K562 (cell line): ENCODE measurements at regions not wholly inside any gene's neighbourhood (a gene's known extent, or its start where the extent isn't known, plus 50 kb on each side); places are given as distances from the start of the nearest gene placed in this dataset.
A peak's percentile ranks its signal among the peaks of the same experiment; 100 is the strongest.

Source experiments
- ATAC-seq: fragments of 200-7000 bp; cut with Tn5 transposase; 3 replicates; pipeline ENCODE4 v1.9.1; 2020; ENCODE audit warnings: moderate library complexity
- BruUV-seq: library from RNA; stranded (reverse); fragments of 400-500 nt; replicated peaks from 2 replicates; lab custom pipeline; 2021; lab: Mats Ljungman, UMichigan
- CTCF ChIA-PET: fragments of 300-600 bp; formaldehyde crosslinking; extraction: SDS; loops from one replicate; lab custom pipeline; 2021; ENCODE audit warnings: low intra/inter-chr PET ratio; lab: Yijun Ruan, JAX
- POLR2A ChIA-PET: fragments of 300-600, 350-650 bp; sonication (Branson Sonifier 250); formaldehyde crosslinking; extraction: SDS; loops from one replicate; lab custom pipeline; 2021; ENCODE audit warnings: antibody characterized with exemption, inconsistent platforms; lab: Yijun Ruan, JAX
- DNase-seq, 4 experiments: peaks; one replicate each; pipeline versions ENCODE4 v3.0.0 to v3.0.0-alpha.2; 2011 to 2018; ENCODE audit warnings: low spot score in 3 of 4, mixed read lengths in 3 of 4; ENCODE audit errors: extremely low read depth in 1 of 4
- FAIRE-seq: peaks from 2 replicates; lab custom pipeline; 2011; peaks lifted over from hg19 to GRCh38; lab: Jason Lieb, UNC
- H2AFZ ChIP-seq: 2 replicates; pipeline ENCODE4 v1.6.0; 2011; ENCODE audit warnings: low read depth, low read length, control low read depth, inconsistent platforms
- H3K27ac ChIP-seq: fragments of 200-600 bp; 3 replicates; pipeline ENCODE4 v1.8.0; 2011; ENCODE audit warnings: low read depth, mild to moderate bottlenecking, control low read depth, inconsistent platforms, low read length, moderate library complexity, mixed read lengths; ENCODE audit errors: extremely low read depth
- H3K27me3 ChIP-seq, 2 experiments: fragments of 300-600 bp in 1 of 2; 2 replicates in 1 of 2; 3 replicates in 1 of 2; pipeline versions ENCODE4 v1.6.0 to v1.8.0; 2011; ENCODE audit warnings: inconsistent platforms in 2 of 2, low read length in 2 of 2, mild to moderate bottlenecking in 1 of 2, mixed read lengths in 1 of 2, moderate library complexity in 1 of 2; ENCODE audit not compliant: control insufficient read depth in 2 of 2, insufficient read depth in 2 of 2
- H3K36me3 ChIP-seq: fragments of 300-600 bp; 3 replicates; pipeline ENCODE4 v1.8.0; 2011; ENCODE audit warnings: mild to moderate bottlenecking, low read length, inconsistent platforms; ENCODE audit not compliant: control insufficient read depth, insufficient read depth
- H3K4me1 ChIP-seq, 2 experiments: fragments of 200-600 bp in 1 of 2; replicated peaks in 1 of 2; 2 replicates in 1 of 2; 3 replicates in 1 of 2; pipeline versions ENCODE4 v1.5.1 to v1.8.0; 2011; ENCODE audit warnings: inconsistent platforms in 2 of 2, low read length in 2 of 2, mild to moderate bottlenecking in 1 of 2, mixed read lengths in 1 of 2, moderate library complexity in 1 of 2; ENCODE audit not compliant: control insufficient read depth in 2 of 2, insufficient read depth in 2 of 2
- H3K4me2 ChIP-seq: 2 replicates; pipeline ENCODE4 v1.6.1; 2011; ENCODE audit warnings: low read length, control low read depth, inconsistent platforms, mixed read lengths; ENCODE audit not compliant: insufficient read depth
- H3K4me3 ChIP-seq: fragments of 200-600 bp; sonication (generic), shearing (Covaris generic); 2 replicates; pipeline ENCODE4 v1.5.1; 2016; ENCODE audit warnings: control low read depth, inconsistent platforms
- H3K79me2 ChIP-seq: fragments of 200-600 bp; 3 replicates; pipeline ENCODE4 v1.8.0; 2011; ENCODE audit warnings: low read length, inconsistent platforms; ENCODE audit not compliant: control insufficient read depth, insufficient read depth
- H3K9ac ChIP-seq, 2 experiments: 2 replicates each; pipeline versions ENCODE4 v1.6.0 to v1.6.1; 2011; ENCODE audit warnings: low read depth in 2 of 2, low read length in 2 of 2, control low read depth in 1 of 2, inconsistent platforms in 1 of 2, mild to moderate bottlenecking in 1 of 2, mixed read lengths in 1 of 2; ENCODE audit not compliant: insufficient read depth in 1 of 2
- H3K9me1 ChIP-seq: one replicate; pipeline ENCODE4 v1.6.0; 2011; ENCODE audit warnings: inconsistent platforms, mild to moderate bottlenecking, low read length, moderate library complexity; ENCODE audit not compliant: control insufficient read depth, insufficient read depth
- H3K9me3 ChIP-seq: replicated peaks from 2 replicates; pipeline ENCODE4 v1.5.1; 2011; ENCODE audit warnings: low read depth, low read length, inconsistent platforms; ENCODE audit not compliant: control insufficient read depth, insufficient read depth
- H4K20me1 ChIP-seq: replicated peaks from 2 replicates; pipeline ENCODE4 v1.6.1; 2011; ENCODE audit warnings: low read length, inconsistent platforms, mixed read lengths; ENCODE audit not compliant: control insufficient read depth, insufficient read depth
- CTCF ChIP-seq, 3 experiments: IDR thresholded peaks in 2 of 3; conservative IDR thresholded peaks in 1 of 3; 2 replicates each; pipeline ENCODE4 v1.5.1; 2011 to 2012; ENCODE audit warnings: low read length in 3 of 3, mild to moderate bottlenecking in 3 of 3, control low read depth in 2 of 3, improper control_type of control experiment in 1 of 3, inconsistent platforms in 1 of 3, low read depth in 1 of 3, mixed read lengths in 1 of 3, moderate library complexity in 1 of 3; ENCODE audit not compliant: insufficient read depth in 2 of 3
- GATAD2A ChIP-seq: fragments of 450-650 bp; IDR thresholded peaks from 2 replicates; pipeline ENCODE4 v1.6.1; 2017
- NCOA2 ChIP-seq, 2 experiments: fragments of 450-650 bp; IDR thresholded peaks; 2 replicates each; pipeline ENCODE4 v1.6.1; 2018; ENCODE audit warnings: mild to moderate bottlenecking in 2 of 2, moderate library complexity in 1 of 2; ENCODE audit not compliant: partially characterized antibody in 2 of 2
- NFIC ChIP-seq: fragments of 450-650 bp; IDR thresholded peaks from 2 replicates; pipeline ENCODE4 v1.6.1; 2017; ENCODE audit warnings: mild to moderate bottlenecking, inconsistent platforms
- PCBP2 ChIP-seq: fragments of 200-400 bp; formaldehyde crosslinking; IDR thresholded peaks from 2 replicates; pipeline ENCODE4 v1.6.1; 2018; ENCODE audit warnings: low read length, low read depth, mild to moderate bottlenecking, moderate library complexity; ENCODE audit not compliant: poor library complexity, severe bottlenecking
- POLR3G ChIP-seq: IDR thresholded peaks from 2 replicates; pipeline ENCODE4 v1.6.1; 2011; ENCODE audit not compliant: insufficient read length, insufficient replicate concordance; ENCODE audit errors: extremely low read depth
- RAD21 ChIP-seq, 2 experiments: fragments of 250-450 bp in 1 of 2; fragments of 450-650 bp in 1 of 2; sonication (Bioruptor Pico) in 1 of 2; formaldehyde crosslinking in 1 of 2; IDR thresholded peaks in 1 of 2; conservative IDR thresholded peaks in 1 of 2; 2 replicates each; pipeline versions ENCODE4 v1.4.0 to v1.8.0; 2020 to 2022; ENCODE audit warnings: mild to moderate bottlenecking in 2 of 2, moderate library complexity in 1 of 2
- RBM14 ChIP-seq: fragments of 200-400 bp; formaldehyde crosslinking; IDR thresholded peaks from 2 replicates; pipeline ENCODE4 v1.6.1; 2018; ENCODE audit warnings: low read depth, mild to moderate bottlenecking, low read length, moderate library complexity, borderline replicate concordance; ENCODE audit not compliant: insufficient read depth
- SIN3B ChIP-seq: fragments of 450-650 bp; IDR thresholded peaks from 2 replicates; pipeline ENCODE4 v1.6.1; 2017; ENCODE audit warnings: low read depth, mild to moderate bottlenecking, moderate library complexity
- THRAP3 ChIP-seq: fragments of 450-650 bp; IDR thresholded peaks from 2 replicates; pipeline ENCODE4 v1.6.1; 2016; ENCODE audit warnings: mild to moderate bottlenecking, inconsistent platforms, borderline replicate concordance
- ZNF140 ChIP-seq: fragments of 250-450 bp; sonication (Bioruptor Pico); IDR thresholded peaks from 2 replicates; pipeline ENCODE4 v1.8.0; 2021; ENCODE audit warnings: moderate library complexity, mild to moderate bottlenecking, inconsistent platforms
- WGBS: fragments of 100-300 bp; shearing (Covaris generic); methylation state at CpG from one replicate; pipeline ENCODE4 v1.1.6; 2016; ENCODE audit warnings: low coverage, mixed read lengths; ENCODE audit not compliant: insufficient coverage; ENCODE audit errors: missing lambda C conversion rate; 5-methylcytosine and 5-hydroxymethylcytosine counted together
- in situ Hi-C: fragments of 300-500 bp; cut with MboI; formaldehyde crosslinking; loops from 4 replicates; pipeline ENCODE4 v1.15.0; 2018; ENCODE audit warnings: inconsistent platforms, mixed read lengths
- intact Hi-C: fragments of 100-400 bp; cut with micrococcal nuclease; formaldehyde crosslinking; loops from 2 replicates; pipeline ENCODE4 v1.14.2; 2022

- no peaks in the 10 kb centered on the region for H3K36me3 ChIP-seq
- H3K4me3 ChIP-seq: no peak overlapping the region
- no TSS peak for BruUV-seq
- no peaks in the 10 kb centered on the region for H4K20me1 ChIP-seq
- H3K9ac ChIP-seq: no peak overlapping the region
- TF ChIP-seq ZNF140 (CRISPR knock-in tag) (no peak), RBM14 (no peak), POLR3G (no peak), NFIC (no peak)
- no peak for DNase-seq
- no peak for ATAC-seq
- no peaks in the 10 kb centered on the region for H3K9me3 ChIP-seq
- no peaks in the 10 kb centered on the region for H3K79me2 ChIP-seq
- H3K4me2 ChIP-seq: no peak overlapping the region
- no peak overlapping the region for H3K27ac ChIP-seq
- H3K9me1 ChIP-seq: no peaks in the 10 kb centered on the region
- no peaks in the 10 kb centered on the region for H3K27me3 ChIP-seq
- intact Hi-C loops (no loop called here), in situ Hi-C loops (no loop called here)
- H3K4me1 ChIP-seq: no peaks in the 10 kb centered on the region; a peak in 1 of 5 replicates
- H2AFZ ChIP-seq: no peak overlapping the region
- WGBS: 4% methylated on average over 2 of the region's 2 CpGs
- POLR2A ChIA-PET: no interaction called here
- CTCF ChIA-PET: interaction anchor here (1.4 kb wide), 1 partner anchor 1203 kb away, joined by 3 read pairs; no protein-coding TSS in a partner anchor
- FAIRE-seq: no peak
These were observed 97.7 kb upstream of the BACE2 start for GRCh38 chr21:41070284-41070683.

GRCh38 chr21:41071258-41072171, 96.4 kb upstream of the BACE2 start:
- no peak overlapping the region for H3K4me2 ChIP-seq
- H3K9ac ChIP-seq: no peak overlapping the region
- TF ChIP-seq GATAD2A: no peak
- peak; percentile 36 to 56 (median 37); a peak in 5 of 6 replicates for TF ChIP-seq CTCF (IDR thresholded peaks at IDR 0.05 in 2 of 3, conservative IDR thresholded peaks at IDR 0.05 in 1 of 3; ENCODE audit: insufficient read depth in 2 of 3, low read depth in 1 of 3, low read length in 3 of 3)
- TF ChIP-seq THRAP3: no peak
- no peak for TF ChIP-seq SIN3B
- 0 out of 4 replicates have a peak, but pooled peaks of 1 of the 2 experiments have one; percentile 11 for TF ChIP-seq RAD21 (CRISPR knock-in tag; conservative IDR thresholded peaks at IDR 0.05 in 1 of 2, IDR thresholded peaks at IDR 0.05 in 1 of 2)
- TF ChIP-seq NCOA2 (IDR thresholded peaks at IDR 0.05; ENCODE audit: partially characterized antibody in 2 of 2): no peak
- TF ChIP-seq PCBP2: no peak
- H3K4me3 ChIP-seq: no peak overlapping the region
- H3K9me3 ChIP-seq: no peaks in the 10 kb centered on the region
- WGBS: under 1% methylated on average over 11 of the region's 11 CpGs
- ATAC-seq: peak; percentile 71
- H4K20me1 ChIP-seq: no peaks in the 10 kb centered on the region
- no peak overlapping the region for H3K27ac ChIP-seq
- no peaks in the 10 kb centered on the region for H3K9me1 ChIP-seq
- no peak overlapping the region for H2AFZ ChIP-seq
- H3K36me3 ChIP-seq: no peaks in the 10 kb centered on the region
- intact Hi-C loops (no loop called here), in situ Hi-C loops (no loop called here)
- FAIRE-seq: peak; percentile 15
- ChIA-PET CTCF (no interaction called here), POLR2A (interaction anchor here (0.6 to 0.7 kb wide), 2 partner anchors 15 to 1934 kb away, joined by 3 read pairs; no protein-coding TSS in a partner anchor)
- peak in 1 of 4 experiments; percentile 29 for DNase-seq
- H3K4me1 ChIP-seq: peaks cover 0 to 3% of the 10 kb centered on the region in 2 experiments; a peak in 1 of 5 replicates
- BruUV-seq: no TSS peak
- H3K79me2 ChIP-seq: no peaks in the 10 kb centered on the region
- peaks cover 0 to 6% of the 10 kb centered on the region in 2 experiments; a peak in 1 of 5 replicates for H3K27me3 ChIP-seq
